Activated naive CD4-positive, alpha-beta T cell treated with anti-CD3 and anti-CD28 coated beads, Interleukin-2, amount 50 U/mL, for 24 hours (primary cell): ENCODE measurements at regions not wholly inside any gene's neighbourhood (a gene's known extent, or its start where the extent isn't known, plus 50 kb on each side); places are given as distances from the start of the nearest gene placed in this dataset.
"Not testable (repeated sequence)": the region's sequence is repeated elsewhere in the genome, so short reads cannot be mapped to it uniquely, and the experiment has no call there.

Experiments
- H3K27ac Mint-ChIP-seq: one replicate; pipeline ENCODE4 v1.8.0; 2021; ENCODE audit warnings: mild to moderate bottlenecking, mixed read lengths
- H3K27me3 Mint-ChIP-seq: one replicate; pipeline ENCODE4 v1.8.0; 2021; ENCODE audit warnings: mixed read lengths
- H3K36me3 Mint-ChIP-seq: one replicate; pipeline ENCODE4 v1.8.0; 2021; ENCODE audit warnings: mixed read lengths
- H3K4me1 Mint-ChIP-seq: one replicate; pipeline ENCODE4 v1.8.0; 2021; ENCODE audit warnings: mixed read lengths
- H3K4me3 Mint-ChIP-seq: one replicate; pipeline ENCODE4 v1.8.0; 2021; ENCODE audit warnings: mild to moderate bottlenecking, mixed read lengths
- H3K9me3 Mint-ChIP-seq: one replicate; pipeline ENCODE4 v1.8.0; 2021; ENCODE audit warnings: mixed read lengths

GRCh38 chr6:144423167-144423566 is 138.0 kb downstream of the UTRN start:
- no peaks in the 10 kb centered on the region for H3K9me3 Mint-ChIP-seq

GRCh38 chr6:144429753-144430152 is 144.6 kb downstream of the UTRN start:
- H3K9me3 Mint-ChIP-seq = no peaks in the 10 kb centered on the region
- H3K4me3 Mint-ChIP-seq = no peak overlapping the region
- peaks cover 18% of the 10 kb centered on the region for H3K4me1 Mint-ChIP-seq
- no peaks in the 10 kb centered on the region for H3K27me3 Mint-ChIP-seq
- no peak overlapping the region for H3K27ac Mint-ChIP-seq
- peaks cover 24% of the 10 kb centered on the region for H3K36me3 Mint-ChIP-seq

More at GRCh38 chr6:144423167-144423566, 138.0 kb downstream of the UTRN start:
- Mint-ChIP-seq H3K4me1 (peaks cover 32% of the 10 kb centered on the region), H3K27me3 (no peaks in the 10 kb centered on the region), H3K27ac (no peak overlapping the region), H3K4me3 (no peak overlapping the region), H3K36me3 (peaks cover 14% of the 10 kb centered on the region)

- peaks cover 32% of the 10 kb centered on the region for H3K36me3 Mint-ChIP-seq
- H3K4me3 Mint-ChIP-seq = not testable (repeated sequence)
Observed at GRCh38 chr6:144433446-144433845, 148.3 kb downstream of the UTRN start.

GRCh38 chr6:144434308-144434990 is 149.3 kb downstream of the UTRN start:
- H3K4me1 Mint-ChIP-seq = peaks cover 8% of the 10 kb centered on the region
- peak overlapping the region; percentile 73 for H3K27ac Mint-ChIP-seq
- no peaks in the 10 kb centered on the region for H3K9me3 Mint-ChIP-seq
- H3K36me3 Mint-ChIP-seq = peaks cover 40% of the 10 kb centered on the region
- no peak overlapping the region for H3K4me3 Mint-ChIP-seq
- H3K27me3 Mint-ChIP-seq = no peaks in the 10 kb centered on the region

More at GRCh38 chr6:144433446-144433845, 148.3 kb downstream of the UTRN start:
- not testable (repeated sequence) for H3K27me3 Mint-ChIP-seq, H3K9me3 Mint-ChIP-seq, H3K27ac Mint-ChIP-seq, H3K4me1 Mint-ChIP-seq

- Mint-ChIP-seq H3K9me3 (peaks cover under 1% of the 10 kb centered on the region), H3K36me3 (peaks cover 51% of the 10 kb centered on the region)
Observed at GRCh38 chr6:144435602-144436426, 150.7 kb downstream of the UTRN start.

GRCh38 chr6:144437105-144437504 is 152.0 kb downstream of the UTRN start:
- H3K4me3 Mint-ChIP-seq = no peak overlapping the region
- H3K4me1 Mint-ChIP-seq = peaks cover 8% of the 10 kb centered on the region
- H3K27me3 Mint-ChIP-seq = no peaks in the 10 kb centered on the region
- H3K9me3 Mint-ChIP-seq = peaks cover 5% of the 10 kb centered on the region
- peaks cover 54% of the 10 kb centered on the region for H3K36me3 Mint-ChIP-seq
- no peak overlapping the region for H3K27ac Mint-ChIP-seq

More at GRCh38 chr6:144435602-144436426, 150.7 kb downstream of the UTRN start:
- peaks cover 8% of the 10 kb centered on the region for H3K4me1 Mint-ChIP-seq
- peak overlapping the region; percentile 41 for H3K27ac Mint-ChIP-seq
- no peak overlapping the region for H3K4me3 Mint-ChIP-seq
- no peaks in the 10 kb centered on the region for H3K27me3 Mint-ChIP-seq

- no peak overlapping the region for H3K27ac Mint-ChIP-seq
- peaks cover 5% of the 10 kb centered on the region for H3K9me3 Mint-ChIP-seq
- peaks cover 55% of the 10 kb centered on the region for H3K36me3 Mint-ChIP-seq
- H3K4me1 Mint-ChIP-seq = peaks cover 8% of the 10 kb centered on the region
- no peak overlapping the region for H3K4me3 Mint-ChIP-seq
- no peaks in the 10 kb centered on the region for H3K27me3 Mint-ChIP-seq
Observed at GRCh38 chr6:144438103-144438502, 153.0 kb downstream of the UTRN start.

GRCh38 chr6:144439016-144439415 is 153.9 kb downstream of the UTRN start:
- Mint-ChIP-seq H3K4me1 (peaks cover 8% of the 10 kb centered on the region), H3K36me3 (peaks cover 55% of the 10 kb centered on the region), H3K27ac (no peak overlapping the region), H3K4me3 (no peak overlapping the region), H3K27me3 (no peaks in the 10 kb centered on the region), H3K9me3 (peaks cover 5% of the 10 kb centered on the region)

- not testable (repeated sequence) for H3K4me1 Mint-ChIP-seq, H3K27ac Mint-ChIP-seq, H3K4me3 Mint-ChIP-seq, H3K9me3 Mint-ChIP-seq, H3K27me3 Mint-ChIP-seq
- H3K36me3 Mint-ChIP-seq = peaks cover 49% of the 10 kb centered on the region
Observed at GRCh38 chr6:144441801-144442200, 156.7 kb downstream of the UTRN start.

GRCh38 chr6:144443157-144443556 is 158.0 kb downstream of the UTRN start:
- Mint-ChIP-seq H3K9me3 (peaks cover 5% of the 10 kb centered on the region), H3K27me3 (no peaks in the 10 kb centered on the region), H3K4me1 (no peaks in the 10 kb centered on the region)

GRCh38 chr6:144447472-144447871 is 162.3 kb downstream of the UTRN start:
- Mint-ChIP-seq H3K27ac (peak overlapping the region; percentile 18), H3K4me1 (no peaks in the 10 kb centered on the region), H3K27me3 (no peaks in the 10 kb centered on the region), H3K36me3 (peaks cover 20% of the 10 kb centered on the region), H3K9me3 (no peaks in the 10 kb centered on the region), H3K4me3 (no peak overlapping the region)

More at GRCh38 chr6:144443157-144443556, 158.0 kb downstream of the UTRN start:
- Mint-ChIP-seq H3K36me3 (peaks cover 45% of the 10 kb centered on the region), H3K27ac (peak overlapping the region; percentile 17), H3K4me3 (no peak overlapping the region)

- Mint-ChIP-seq H3K9me3 (no peaks in the 10 kb centered on the region), H3K4me3 (no peak overlapping the region), H3K27ac (no peak overlapping the region), H3K36me3 (peaks cover 20% of the 10 kb centered on the region), H3K4me1 (no peaks in the 10 kb centered on the region), H3K27me3 (no peaks in the 10 kb centered on the region)
Observed at GRCh38 chr6:144449218-144449617, 164.1 kb downstream of the UTRN start.

- H3K4me3 Mint-ChIP-seq = no peak overlapping the region
- H3K9me3 Mint-ChIP-seq = no peaks in the 10 kb centered on the region
- no peak overlapping the region for H3K27ac Mint-ChIP-seq
- H3K36me3 Mint-ChIP-seq = peaks cover 20% of the 10 kb centered on the region
- H3K4me1 Mint-ChIP-seq = no peaks in the 10 kb centered on the region
- H3K27me3 Mint-ChIP-seq = no peaks in the 10 kb centered on the region
Observed at GRCh38 chr6:144449911-144450597, 164.9 kb downstream of the UTRN start.

- peak overlapping the region; percentile 67 for H3K4me3 Mint-ChIP-seq
- H3K27me3 Mint-ChIP-seq = no peaks in the 10 kb centered on the region
- H3K4me1 Mint-ChIP-seq = peaks cover 37% of the 10 kb centered on the region
- peaks cover 32% of the 10 kb centered on the region for H3K36me3 Mint-ChIP-seq
- no peaks in the 10 kb centered on the region for H3K9me3 Mint-ChIP-seq
- H3K27ac Mint-ChIP-seq = peak overlapping the region; percentile 89
Observed at GRCh38 chr6:144460327-144461095, 175.4 kb downstream of the UTRN start.

- no peak overlapping the region for H3K27ac Mint-ChIP-seq
- peaks cover 37% of the 10 kb centered on the region for H3K4me1 Mint-ChIP-seq
- no peak overlapping the region for H3K4me3 Mint-ChIP-seq
- H3K9me3 Mint-ChIP-seq = no peaks in the 10 kb centered on the region
- no peaks in the 10 kb centered on the region for H3K27me3 Mint-ChIP-seq
- peaks cover 31% of the 10 kb centered on the region for H3K36me3 Mint-ChIP-seq
Observed at GRCh38 chr6:144462058-144462457, 176.9 kb downstream of the UTRN start.
